Caco-2 (cell line): ENCODE measurements at regions not wholly inside any gene's neighbourhood (a gene's known extent, or its start where the extent isn't known, plus 50 kb on each side); places are given as distances from the start of the nearest gene placed in this dataset.

Source experiments
- BruUV-seq: library from RNA; stranded (reverse); fragments of 400-500 nt; replicated peaks from 2 replicates; lab custom pipeline; 2021; lab: Mats Ljungman, UMichigan
- CTCF ChIA-PET: fragments of 300-600 bp; sonication (Branson Sonifier 250); formaldehyde crosslinking; loops from one replicate; lab custom pipeline; 2022; ENCODE audit warnings: antibody characterized with exemption; lab: Charles Lee
- POLR2A ChIA-PET: fragments of 300-600 bp; sonication (Branson Sonifier 250); formaldehyde crosslinking; loops from one replicate; lab custom pipeline; 2022; ENCODE audit warnings: antibody characterized with exemption; lab: Charles Lee
- DNase-seq, 2 experiments: peaks; one replicate each; pipeline versions ENCODE4 v3.0.0 to v3.0.0-alpha.2; 2020 to 2022
- H3K27me3 ChIP-seq: replicated peaks from 2 replicates; pipeline ENCODE4 v1.6.0; 2011; ENCODE audit warnings: low read length; ENCODE audit not compliant: control insufficient read depth, insufficient read depth
- H3K36me3 ChIP-seq: 2 replicates; pipeline ENCODE4 v1.5.1; 2011; ENCODE audit warnings: low read length; ENCODE audit not compliant: control insufficient read depth, insufficient read depth
- H3K4me1 ChIP-seq: fragments of 250-450 bp; sonication (Bioruptor Pico); 2 replicates; pipeline ENCODE4 v1.5.1; 2020; ENCODE audit warnings: mild to moderate bottlenecking
- H3K4me3 ChIP-seq: 2 replicates; pipeline ENCODE4 v1.5.1; 2011; ENCODE audit warnings: low read depth, mild to moderate bottlenecking, control low read depth, low read length
- H3K9me3 ChIP-seq: fragments of 250-450 bp; sonication (Bioruptor Pico); 2 replicates; pipeline ENCODE4 v1.5.1; 2020; ENCODE audit warnings: mild to moderate bottlenecking, moderate library complexity
- H3K27ac Mint-ChIP-seq: one replicate; pipeline ENCODE4 v1.8.0; 2022; ENCODE audit warnings: mixed read lengths; ENCODE audit not compliant: unreplicated experiment
- H3K27me3 Mint-ChIP-seq: one replicate; pipeline ENCODE4 v1.8.0; 2022; ENCODE audit warnings: mixed read lengths; ENCODE audit not compliant: insufficient read depth, unreplicated experiment
- H3K36me3 Mint-ChIP-seq: one replicate; pipeline ENCODE4 v1.8.0; 2022; ENCODE audit warnings: mild to moderate bottlenecking, mixed read lengths; ENCODE audit not compliant: insufficient read depth, unreplicated experiment
- H3K4me1 Mint-ChIP-seq: one replicate; pipeline ENCODE4 v1.8.0; 2022; ENCODE audit warnings: low read depth, mixed read lengths; ENCODE audit not compliant: unreplicated experiment
- H3K4me3 Mint-ChIP-seq: one replicate; pipeline ENCODE4 v1.8.0; 2022; ENCODE audit warnings: mild to moderate bottlenecking, moderate library complexity, mixed read lengths; ENCODE audit not compliant: unreplicated experiment
- H3K9me3 Mint-ChIP-seq: one replicate; pipeline ENCODE4 v1.8.0; 2022; ENCODE audit warnings: mixed read lengths; ENCODE audit not compliant: unreplicated experiment
- intact Hi-C: fragments of 100-400 bp; cut with micrococcal nuclease; formaldehyde crosslinking; loops from one replicate; pipeline ENCODE4 v1.10.0; 2022; ENCODE audit not compliant: unreplicated experiment
- TF ChIP-seq, protein P1 (sequence below), 2 experiments: fragments of 200-600 bp in 1 of 2; IDR thresholded peaks; 1 replicate in 1 of 2; 2 replicates in 1 of 2; pipeline versions ENCODE4 v1.5.1 to v1.8.0; 2011 to 2022; ENCODE audit warnings: antibody characterized with exemption in 1 of 2, control low read depth in 1 of 2, inconsistent platforms in 1 of 2, low read depth in 1 of 2, low read length in 1 of 2, mild to moderate bottlenecking in 1 of 2, moderate library complexity in 1 of 2; ENCODE audit not compliant: insufficient read depth in 1 of 2, severe bottlenecking in 1 of 2, unreplicated experiment in 1 of 2

DNA sequence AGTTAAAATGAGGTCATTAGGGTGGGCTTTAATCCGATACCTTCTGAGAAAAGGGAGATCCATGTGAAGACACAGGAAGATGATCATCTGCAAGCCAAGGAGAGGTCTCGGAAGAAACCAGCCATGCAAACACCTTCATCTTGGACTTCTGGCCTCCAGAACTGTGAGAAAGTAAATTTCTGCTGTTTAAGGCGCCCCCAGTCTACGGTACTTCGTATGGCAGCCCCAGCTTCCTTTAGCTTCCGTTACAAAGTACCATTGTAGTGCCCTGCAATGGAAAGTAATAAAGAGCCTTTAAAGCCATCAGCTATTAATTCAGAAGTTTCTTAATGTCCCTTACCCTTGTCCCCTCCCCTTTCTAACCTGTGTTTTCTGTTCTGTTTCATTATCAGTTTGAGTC, 308.1 kb downstream of the AACS start:
- H3K4me1 Mint-ChIP-seq, result no peaks in the 10 kb centered on the region
- POLR2A ChIA-PET, result no interaction called here
- DNase-seq, result no peak
- H3K4me3 ChIP-seq, result no peak overlapping the region
- H3K27me3 Mint-ChIP-seq, result peaks cover 15% of the 10 kb centered on the region
- H3K36me3 ChIP-seq, result no peaks in the 10 kb centered on the region
- no TSS peak for BruUV-seq
- no peak overlapping the region for H3K4me3 Mint-ChIP-seq
- TF ChIP-seq, protein P1, sequence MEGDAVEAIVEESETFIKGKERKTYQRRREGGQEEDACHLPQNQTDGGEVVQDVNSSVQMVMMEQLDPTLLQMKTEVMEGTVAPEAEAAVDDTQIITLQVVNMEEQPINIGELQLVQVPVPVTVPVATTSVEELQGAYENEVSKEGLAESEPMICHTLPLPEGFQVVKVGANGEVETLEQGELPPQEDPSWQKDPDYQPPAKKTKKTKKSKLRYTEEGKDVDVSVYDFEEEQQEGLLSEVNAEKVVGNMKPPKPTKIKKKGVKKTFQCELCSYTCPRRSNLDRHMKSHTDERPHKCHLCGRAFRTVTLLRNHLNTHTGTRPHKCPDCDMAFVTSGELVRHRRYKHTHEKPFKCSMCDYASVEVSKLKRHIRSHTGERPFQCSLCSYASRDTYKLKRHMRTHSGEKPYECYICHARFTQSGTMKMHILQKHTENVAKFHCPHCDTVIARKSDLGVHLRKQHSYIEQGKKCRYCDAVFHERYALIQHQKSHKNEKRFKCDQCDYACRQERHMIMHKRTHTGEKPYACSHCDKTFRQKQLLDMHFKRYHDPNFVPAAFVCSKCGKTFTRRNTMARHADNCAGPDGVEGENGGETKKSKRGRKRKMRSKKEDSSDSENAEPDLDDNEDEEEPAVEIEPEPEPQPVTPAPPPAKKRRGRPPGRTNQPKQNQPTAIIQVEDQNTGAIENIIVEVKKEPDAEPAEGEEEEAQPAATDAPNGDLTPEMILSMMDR (IDR thresholded peaks at IDR 0.05; ENCODE audit: insufficient read depth in 1 of 2, low read depth in 1 of 2, low read length in 1 of 2, severe bottlenecking in 1 of 2, unreplicated experiment in 1 of 2), result no peak
- no peaks in the 10 kb centered on the region for H3K9me3 ChIP-seq
- H3K36me3 Mint-ChIP-seq, result no peaks in the 10 kb centered on the region
- no peaks in the 10 kb centered on the region for H3K9me3 Mint-ChIP-seq
- H3K27me3 ChIP-seq, result no peaks in the 10 kb centered on the region
- CTCF ChIA-PET, result no interaction called here
- no peaks in the 10 kb centered on the region for H3K4me1 ChIP-seq
- intact Hi-C loops, result no loop called here
- H3K27ac Mint-ChIP-seq, result no peak overlapping the region

DNA sequence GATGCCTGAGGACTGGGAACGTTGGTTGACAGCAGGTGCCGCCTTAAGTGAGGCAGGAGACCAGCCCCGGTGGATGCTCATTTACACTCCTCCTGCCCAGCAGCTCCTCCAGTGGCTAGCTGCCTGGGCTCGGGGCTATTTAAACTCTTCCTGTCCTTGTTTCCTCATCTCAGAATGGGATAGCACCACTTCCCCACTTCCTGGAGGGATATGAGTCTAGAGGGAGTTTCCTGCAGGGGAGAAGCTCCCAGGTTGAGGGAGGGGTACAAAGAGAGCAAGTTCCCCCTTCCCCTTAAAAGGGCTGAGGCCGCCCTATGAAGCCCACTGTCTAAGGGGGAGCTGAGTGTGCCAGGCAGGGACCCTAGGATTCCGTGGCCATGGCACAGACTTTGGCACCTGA, 311.2 kb downstream of the AACS start:
- H3K36me3 Mint-ChIP-seq, result no peaks in the 10 kb centered on the region
- ChIA-PET CTCF (no interaction called here), POLR2A (no interaction called here)
- H3K4me3 Mint-ChIP-seq, result no peak overlapping the region
- peaks cover 11% of the 10 kb centered on the region for H3K27me3 Mint-ChIP-seq
- H3K9me3 Mint-ChIP-seq, result no peaks in the 10 kb centered on the region
- no TSS peak for BruUV-seq
- DNase-seq, result no peak
- intact Hi-C loops, result no loop called here
- Histone ChIP-seq H3K27me3 (no peaks in the 10 kb centered on the region), H3K4me1 (no peaks in the 10 kb centered on the region), H3K36me3 (no peaks in the 10 kb centered on the region), H3K9me3 (no peaks in the 10 kb centered on the region), H3K4me3 (no peak overlapping the region)
- no peak overlapping the region for H3K27ac Mint-ChIP-seq
- TF ChIP-seq, protein P1 (IDR thresholded peaks at IDR 0.05; ENCODE audit: insufficient read depth in 1 of 2, low read depth in 1 of 2, low read length in 1 of 2, severe bottlenecking in 1 of 2, unreplicated experiment in 1 of 2), result no peak
- no peaks in the 10 kb centered on the region for H3K4me1 Mint-ChIP-seq

DNA sequence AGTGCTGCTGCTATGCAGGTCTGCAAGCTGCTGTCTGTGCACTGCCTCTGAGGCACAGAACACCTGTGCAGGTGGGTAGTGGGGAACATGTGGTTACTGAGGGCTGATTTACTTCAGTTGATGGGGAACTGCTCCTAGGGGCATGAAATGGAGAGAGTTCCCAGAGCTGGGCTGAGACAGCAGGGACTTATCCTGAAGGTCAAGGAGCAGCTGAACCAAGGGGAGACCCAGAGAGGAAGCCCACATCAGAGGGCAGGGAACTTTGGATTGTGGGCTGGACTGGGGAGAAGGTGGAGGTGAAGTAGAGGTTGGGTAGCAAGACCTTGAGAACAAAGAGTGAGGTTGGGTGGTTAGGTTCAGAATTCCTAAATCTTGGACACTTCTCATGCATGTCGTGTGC, 311.9 kb downstream of the AACS start:
- intact Hi-C loops, result no loop called here
- Mint-ChIP-seq H3K4me1 (no peaks in the 10 kb centered on the region), H3K36me3 (no peaks in the 10 kb centered on the region), H3K4me3 (no peak overlapping the region), H3K27me3 (peaks cover 11% of the 10 kb centered on the region), H3K27ac (no peak overlapping the region), H3K9me3 (no peaks in the 10 kb centered on the region)
- no peaks in the 10 kb centered on the region for H3K9me3 ChIP-seq
- H3K27me3 ChIP-seq, result no peaks in the 10 kb centered on the region
- ChIA-PET CTCF (no interaction called here), POLR2A (no interaction called here)
- no peak overlapping the region for H3K4me3 ChIP-seq
- H3K36me3 ChIP-seq, result no peaks in the 10 kb centered on the region
- TF ChIP-seq, protein P1 (IDR thresholded peaks at IDR 0.05; ENCODE audit: insufficient read depth in 1 of 2, low read depth in 1 of 2, low read length in 1 of 2, severe bottlenecking in 1 of 2, unreplicated experiment in 1 of 2), result no peak
- DNase-seq, result no peak
- no peaks in the 10 kb centered on the region for H3K4me1 ChIP-seq
- BruUV-seq, result no TSS peak
